Astrocyte (in vitro differentiated cells and primary cell): ENCODE measurements at regions not wholly inside any gene's neighbourhood (a gene's known extent, or its start where the extent isn't known, plus 50 kb on each side); places are given as distances from the start of the nearest gene placed in this dataset.

ENCODE experiments used
- DNase-seq: peaks from one replicate; pipeline ENCODE4 v3.0.0-alpha.2; 2010; ENCODE audit warnings: low read depth
- FAIRE-seq: peaks from 2 replicates; lab custom pipeline; 2011; peaks lifted over from hg19 to GRCh38; lab: Jason Lieb, UNC
- H2AFZ ChIP-seq: 2 replicates; pipeline ENCODE4 v1.6.0; 2012; ENCODE audit warnings: low read depth, low read length, inconsistent platforms
- H3K27ac ChIP-seq: 2 replicates; pipeline ENCODE4 v1.5.1; 2011; ENCODE audit warnings: low read depth, low read length, inconsistent platforms
- H3K27me3 ChIP-seq: 2 replicates; pipeline ENCODE4 v1.6.0; 2011; ENCODE audit warnings: low read length, inconsistent platforms; ENCODE audit not compliant: insufficient read depth
- H3K36me3 ChIP-seq: 2 replicates; pipeline ENCODE4 v1.5.1; 2011; ENCODE audit warnings: low read length, inconsistent platforms; ENCODE audit not compliant: insufficient read depth
- H3K4me1 ChIP-seq: 2 replicates; pipeline ENCODE4 v1.5.1; 2011; ENCODE audit warnings: low read length, inconsistent platforms; ENCODE audit not compliant: insufficient read depth
- H3K4me2 ChIP-seq: 2 replicates; pipeline ENCODE4 v1.6.0; 2012; ENCODE audit warnings: low read length, inconsistent platforms
- H3K4me3 ChIP-seq: 2 replicates; pipeline ENCODE4 v1.5.1; 2011; ENCODE audit warnings: low read depth, mild to moderate bottlenecking, low read length, inconsistent platforms; ENCODE audit not compliant: insufficient read depth
- H3K79me2 ChIP-seq: 2 replicates; pipeline ENCODE4 v1.6.0; 2012; ENCODE audit warnings: mild to moderate bottlenecking, low read length, inconsistent platforms; ENCODE audit not compliant: insufficient read depth
- H3K9ac ChIP-seq: 2 replicates; pipeline ENCODE4 v1.6.0; 2012; ENCODE audit warnings: mild to moderate bottlenecking, low read length, inconsistent platforms
- H3K9me3 ChIP-seq: 2 replicates; pipeline ENCODE4 v1.5.1; 2012; ENCODE audit warnings: low read depth, mild to moderate bottlenecking, low read length, inconsistent platforms; ENCODE audit not compliant: insufficient read depth
- H4K20me1 ChIP-seq: 2 replicates; pipeline ENCODE4 v1.6.0; 2012; ENCODE audit warnings: low read length, inconsistent platforms; ENCODE audit not compliant: insufficient read depth
- H3K27ac Mint-ChIP-seq: one replicate; pipeline ENCODE4 v1.8.0; 2021; ENCODE audit warnings: mild to moderate bottlenecking, mixed read lengths; ENCODE audit not compliant: unreplicated experiment
- H3K27me3 Mint-ChIP-seq: one replicate; pipeline ENCODE4 v1.8.0; 2021; ENCODE audit warnings: low read depth, mixed read lengths; ENCODE audit not compliant: unreplicated experiment
- H3K36me3 Mint-ChIP-seq: one replicate; pipeline ENCODE4 v1.8.0; 2021; ENCODE audit warnings: low read depth, mixed read lengths; ENCODE audit not compliant: unreplicated experiment
- H3K4me1 Mint-ChIP-seq: one replicate; pipeline ENCODE4 v1.8.0; 2021; ENCODE audit warnings: low read depth, mixed read lengths; ENCODE audit not compliant: unreplicated experiment
- H3K4me3 Mint-ChIP-seq: one replicate; pipeline ENCODE4 v1.8.0; 2021; ENCODE audit warnings: mild to moderate bottlenecking, moderate library complexity, mixed read lengths; ENCODE audit not compliant: unreplicated experiment
- H3K9me3 Mint-ChIP-seq: one replicate; pipeline ENCODE4 v1.8.0; 2021; ENCODE audit warnings: mild to moderate bottlenecking, mixed read lengths; ENCODE audit not compliant: unreplicated experiment
- EZH2 ChIP-seq: IDR thresholded peaks from 2 replicates; pipeline ENCODE4 v1.6.1; 2012; ENCODE audit warnings: mild to moderate bottlenecking, low read length, inconsistent platforms; ENCODE audit not compliant: insufficient read depth
- TF ChIP-seq, protein P1 (sequence below): IDR thresholded peaks from 2 replicates; pipeline ENCODE4 v1.5.1; 2011; ENCODE audit warnings: low read depth, mild to moderate bottlenecking, inconsistent platforms, low read length, moderate library complexity; ENCODE audit not compliant: insufficient read depth

DNA sequence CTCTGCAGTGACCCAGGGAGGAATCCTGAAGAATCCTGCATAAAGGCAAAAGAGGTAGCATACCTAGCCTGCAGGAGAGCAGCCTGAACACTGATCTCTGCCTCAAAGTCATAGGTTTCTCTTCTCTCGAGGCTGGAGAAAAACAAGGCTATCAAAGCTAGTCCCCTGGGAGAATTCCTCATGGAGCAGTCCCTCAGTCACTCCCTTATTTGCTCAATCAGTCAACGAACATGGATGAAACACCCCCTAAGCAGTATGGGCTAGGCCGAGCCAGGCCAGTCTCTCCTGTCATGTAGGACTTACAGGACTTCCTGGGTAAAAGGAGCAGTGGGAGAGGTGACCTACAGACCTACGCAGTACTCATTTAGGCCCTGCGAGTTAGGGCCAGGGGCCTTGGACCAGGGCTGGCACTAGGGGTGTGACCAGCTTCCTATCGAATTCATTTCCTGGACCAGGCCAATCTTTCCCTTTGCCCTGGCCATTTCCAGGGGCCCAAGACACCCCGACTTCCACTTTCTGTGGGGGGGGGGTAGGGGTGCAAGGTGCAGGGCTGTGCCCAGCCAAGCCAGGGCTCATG lies 164.1 kb downstream of the EFNB1 start:
- no peak overlapping the region for H3K4me3 ChIP-seq
- DNase-seq = no peak
- TF ChIP-seq EZH2 = no peak
- TF ChIP-seq, protein P1, sequence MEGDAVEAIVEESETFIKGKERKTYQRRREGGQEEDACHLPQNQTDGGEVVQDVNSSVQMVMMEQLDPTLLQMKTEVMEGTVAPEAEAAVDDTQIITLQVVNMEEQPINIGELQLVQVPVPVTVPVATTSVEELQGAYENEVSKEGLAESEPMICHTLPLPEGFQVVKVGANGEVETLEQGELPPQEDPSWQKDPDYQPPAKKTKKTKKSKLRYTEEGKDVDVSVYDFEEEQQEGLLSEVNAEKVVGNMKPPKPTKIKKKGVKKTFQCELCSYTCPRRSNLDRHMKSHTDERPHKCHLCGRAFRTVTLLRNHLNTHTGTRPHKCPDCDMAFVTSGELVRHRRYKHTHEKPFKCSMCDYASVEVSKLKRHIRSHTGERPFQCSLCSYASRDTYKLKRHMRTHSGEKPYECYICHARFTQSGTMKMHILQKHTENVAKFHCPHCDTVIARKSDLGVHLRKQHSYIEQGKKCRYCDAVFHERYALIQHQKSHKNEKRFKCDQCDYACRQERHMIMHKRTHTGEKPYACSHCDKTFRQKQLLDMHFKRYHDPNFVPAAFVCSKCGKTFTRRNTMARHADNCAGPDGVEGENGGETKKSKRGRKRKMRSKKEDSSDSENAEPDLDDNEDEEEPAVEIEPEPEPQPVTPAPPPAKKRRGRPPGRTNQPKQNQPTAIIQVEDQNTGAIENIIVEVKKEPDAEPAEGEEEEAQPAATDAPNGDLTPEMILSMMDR = no peak
- FAIRE-seq = no peak
- no peak overlapping the region for H2AFZ ChIP-seq
- peaks cover 20% of the 10 kb centered on the region for H3K4me1 ChIP-seq
- Mint-ChIP-seq H3K9me3 (peaks cover 7% of the 10 kb centered on the region), H3K4me1 (no peaks in the 10 kb centered on the region), H3K36me3 (no peaks in the 10 kb centered on the region), H3K27me3 (peaks cover 15% of the 10 kb centered on the region), H3K4me3 (no peak overlapping the region), H3K27ac (no peak overlapping the region)
- no peaks in the 10 kb centered on the region for H4K20me1 ChIP-seq
- no peak overlapping the region for H3K4me2 ChIP-seq
- H3K36me3 ChIP-seq = no peaks in the 10 kb centered on the region
- H3K27ac ChIP-seq = no peak overlapping the region
- no peak overlapping the region for H3K9ac ChIP-seq
- H3K9me3 ChIP-seq = no peaks in the 10 kb centered on the region
- no peaks in the 10 kb centered on the region for H3K79me2 ChIP-seq
- no peaks in the 10 kb centered on the region for H3K27me3 ChIP-seq

DNA sequence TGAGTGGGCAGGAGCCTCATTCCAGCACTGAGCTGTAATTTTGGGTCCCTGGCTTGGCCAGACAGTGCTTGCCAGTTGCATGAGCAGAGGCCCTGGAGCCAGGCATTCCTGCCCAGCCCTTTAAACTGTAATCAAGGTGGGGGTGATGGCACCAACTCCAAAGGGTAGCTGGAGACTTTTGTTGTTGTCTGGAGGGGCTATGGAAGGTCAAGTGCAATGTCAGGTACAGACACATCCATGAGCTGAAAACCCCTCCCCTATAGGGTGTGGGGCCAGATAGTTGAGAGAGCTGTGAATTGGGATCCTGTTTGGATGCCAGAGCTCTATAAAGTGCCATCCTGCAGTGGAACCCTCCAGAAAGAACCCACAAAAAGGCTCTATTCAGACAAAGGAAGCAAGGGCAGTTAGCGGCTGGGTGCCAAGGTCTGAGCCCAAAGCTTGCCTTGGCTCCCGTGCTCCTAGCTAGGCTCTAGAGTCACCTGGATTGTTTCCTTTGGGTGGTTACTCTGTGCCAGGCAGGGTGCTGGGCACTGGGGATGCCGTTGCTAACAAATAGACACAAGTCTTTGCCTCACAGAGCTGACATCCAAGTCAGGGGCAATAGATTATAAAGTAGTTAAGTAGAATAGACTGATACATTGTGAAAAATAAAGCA lies 163.0 kb downstream of the EFNB1 start:
- H3K36me3 ChIP-seq = no peaks in the 10 kb centered on the region
- H3K9me3 Mint-ChIP-seq = peaks cover 5% of the 10 kb centered on the region
- H2AFZ ChIP-seq = no peak overlapping the region
- H3K36me3 Mint-ChIP-seq = no peaks in the 10 kb centered on the region
- H3K27ac Mint-ChIP-seq = no peak overlapping the region
- FAIRE-seq = no peak
- no peaks in the 10 kb centered on the region for H3K79me2 ChIP-seq
- no peaks in the 10 kb centered on the region for H3K4me1 Mint-ChIP-seq
- H3K4me3 ChIP-seq = no peak overlapping the region
- H3K4me3 Mint-ChIP-seq = no peak overlapping the region
- no peak for DNase-seq
- H3K27ac ChIP-seq = no peak overlapping the region
- H3K4me2 ChIP-seq = no peak overlapping the region
- no peaks in the 10 kb centered on the region for H3K27me3 ChIP-seq
- H3K9ac ChIP-seq = no peak overlapping the region
- peaks cover 16% of the 10 kb centered on the region for H3K4me1 ChIP-seq
- no peak for TF ChIP-seq EZH2
- TF ChIP-seq, protein P1 = no peak
- no peaks in the 10 kb centered on the region for H4K20me1 ChIP-seq
- H3K27me3 Mint-ChIP-seq = peaks cover 14% of the 10 kb centered on the region
- no peaks in the 10 kb centered on the region for H3K9me3 ChIP-seq

DNA sequence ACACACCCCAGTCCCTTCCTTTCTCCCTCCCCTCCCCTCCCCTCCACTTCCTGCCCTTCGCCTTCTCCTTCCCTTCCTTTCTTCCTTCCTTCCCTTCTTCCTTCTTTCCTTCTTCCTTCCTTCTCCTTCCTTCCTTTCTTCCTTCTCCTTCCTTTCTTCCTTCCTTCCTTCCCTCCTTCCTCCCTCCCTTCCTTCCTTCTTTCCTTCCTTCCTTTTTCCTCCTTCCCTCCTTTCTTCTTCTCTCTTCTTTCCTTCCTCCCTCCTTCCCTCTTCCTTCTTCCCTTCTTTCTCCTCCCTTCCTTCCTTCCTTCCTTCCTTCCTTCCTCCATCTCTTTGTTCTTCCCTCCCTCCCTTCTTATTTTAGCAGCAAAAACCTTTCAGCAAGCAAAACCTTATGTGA lies 162.1 kb downstream of the EFNB1 start:
- Histone ChIP-seq H4K20me1 (no peaks in the 10 kb centered on the region), H2AFZ (no peak overlapping the region), H3K4me1 (peaks cover 10% of the 10 kb centered on the region), H3K9ac (no peak overlapping the region), H3K79me2 (no peaks in the 10 kb centered on the region), H3K4me3 (no peak overlapping the region), H3K4me2 (no peak overlapping the region), H3K27me3 (no peaks in the 10 kb centered on the region), H3K9me3 (no peaks in the 10 kb centered on the region), H3K27ac (no peak overlapping the region), H3K36me3 (no peaks in the 10 kb centered on the region)
- H3K36me3 Mint-ChIP-seq = no peaks in the 10 kb centered on the region
- TF ChIP-seq EZH2 = no peak
- TF ChIP-seq, protein P1 = no peak
- H3K27ac Mint-ChIP-seq = no peak overlapping the region
- no peak for DNase-seq
- no peaks in the 10 kb centered on the region for H3K4me1 Mint-ChIP-seq
- no peak overlapping the region for H3K4me3 Mint-ChIP-seq
- peaks cover 5% of the 10 kb centered on the region for H3K9me3 Mint-ChIP-seq
- FAIRE-seq = no peak
- H3K27me3 Mint-ChIP-seq = peaks cover 14% of the 10 kb centered on the region
